Mucosa of descending colon (tissue), 3 donors: ENCODE measurements at regions not wholly inside any gene's neighbourhood (a gene's known extent, or its start where the extent isn't known, plus 50 kb on each side); places are given as distances from the start of the nearest gene placed in this dataset.

ENCODE experiments used
- ATAC-seq: fragments of 200-7000 bp; cut with Tn5 transposase; one replicate; pipeline ENCODE4 v1.9.1; 2020; ENCODE audit warnings: mild to moderate bottlenecking, moderate library complexity
- DNase-seq, 3 donors: peaks; one replicate each; pipeline ENCODE4 v3.0.0-alpha.2; 2020
- H3K36me3 ChIP-seq: fragments of 200-600 bp; one replicate; pipeline ENCODE4 v1.8.0; 2021; ENCODE audit warnings: low read depth, mild to moderate bottlenecking
- H3K4me1 ChIP-seq: fragments of 200-600 bp; one replicate; pipeline ENCODE4 v1.8.0; 2021; ENCODE audit warnings: low read depth, mild to moderate bottlenecking
- H3K4me3 ChIP-seq: fragments of 200-600 bp; one replicate; pipeline ENCODE4 v1.8.0; 2021; ENCODE audit warnings: mild to moderate bottlenecking
- H3K9me3 ChIP-seq: fragments of 200-600 bp; one replicate; pipeline ENCODE4 v1.8.0; 2021; ENCODE audit warnings: mild to moderate bottlenecking
- CTCF ChIP-seq: fragments of 200-600 bp; IDR thresholded peaks from one replicate; pipeline ENCODE4 v1.8.0; 2022; ENCODE audit warnings: antibody characterized with exemption, mild to moderate bottlenecking
- intact Hi-C, 2 donors: fragments of 100-400 bp; cut with DNase I in 1 of 2; cut with micrococcal nuclease in 1 of 2; formaldehyde crosslinking; loops; one replicate each; pipeline versions ENCODE4 v1.11.0 to v1.11.1; 2022; cut with DNase I, micrococcal nuclease
- donor health status: DM: no; HTN: no; CAD: no; lungs with moderate emphysema.
- donor health status: DM: no; HTN: no; CAD: no.
- donor health status: DM: no; HTN: yes; CAD: no.

- no peak for TF ChIP-seq CTCF
- no peaks in the 10 kb centered on the region for H3K36me3 ChIP-seq
- H3K4me3 ChIP-seq, result no peak overlapping the region
- H3K9me3 ChIP-seq, result no peaks in the 10 kb centered on the region
- ATAC-seq (no peak), DNase-seq (no peak)
- intact Hi-C loops, result no loop called here
- no peaks in the 10 kb centered on the region for H3K4me1 ChIP-seq
Measured at GRCh38 chr6:169165561-169166300, 87.9 kb downstream of the THBS2 start.

- H3K4me3 ChIP-seq, result no peak overlapping the region
- DNase-seq (no peak), ATAC-seq (no peak)
- no peaks in the 10 kb centered on the region for H3K36me3 ChIP-seq
- TF ChIP-seq CTCF, result no peak
- H3K9me3 ChIP-seq, result no peaks in the 10 kb centered on the region
- intact Hi-C loops, result no loop called here
- H3K4me1 ChIP-seq, result no peaks in the 10 kb centered on the region
Measured at GRCh38 chr6:169164986-169165385, 88.7 kb downstream of the THBS2 start.

- TF ChIP-seq CTCF, result no peak
- ATAC-seq, result no peak
- no peak overlapping the region for H3K4me3 ChIP-seq
- H3K36me3 ChIP-seq, result no peaks in the 10 kb centered on the region
- intact Hi-C loops, result no loop called here
- no peaks in the 10 kb centered on the region for H3K4me1 ChIP-seq
- no peak for DNase-seq
- H3K9me3 ChIP-seq, result no peaks in the 10 kb centered on the region
Measured at GRCh38 chr6:169164451-169164850, 89.2 kb downstream of the THBS2 start.

- TF ChIP-seq CTCF, result no peak
- DNase-seq, result no peak
- H3K4me1 ChIP-seq, result no peaks in the 10 kb centered on the region
- no peak overlapping the region for H3K4me3 ChIP-seq
- no peaks in the 10 kb centered on the region for H3K36me3 ChIP-seq
- ATAC-seq, result no peak
- intact Hi-C loops, result no loop called here
- H3K9me3 ChIP-seq, result no peaks in the 10 kb centered on the region
Measured at GRCh38 chr6:169163411-169163901, 90.2 kb downstream of the THBS2 start.

- H3K36me3 ChIP-seq, result no peaks in the 10 kb centered on the region
- intact Hi-C loops, result no loop called here
- ATAC-seq (peak; percentile 48), DNase-seq (peak in 1 of 3 donors; percentile 17)
- no peaks in the 10 kb centered on the region for H3K9me3 ChIP-seq
- no peak overlapping the region for H3K4me3 ChIP-seq
- H3K4me1 ChIP-seq, result no peaks in the 10 kb centered on the region
- TF ChIP-seq CTCF, result no peak
Measured at GRCh38 chr6:169162752-169163407, 90.8 kb downstream of the THBS2 start.
